Colonic mucosa (tissue), 4 donors: ENCODE measurements at regions not wholly inside any gene's neighbourhood (a gene's known extent, or its start where the extent isn't known, plus 50 kb on each side); places are given as distances from the start of the nearest gene placed in this dataset.

Experiments
- DNase-seq: peaks from one replicate; pipeline ENCODE4 v3.0.0-alpha.2; 2020
- H3K27ac ChIP-seq: fragments of 200-600 bp; one replicate; pipeline ENCODE4 v1.8.0; 2021
- H3K27me3 ChIP-seq: fragments of 200-600 bp; one replicate; pipeline ENCODE4 v1.8.0; 2021
- H3K36me3 ChIP-seq: fragments of 200-600 bp; one replicate; pipeline ENCODE4 v1.8.0; 2021
- H3K4me1 ChIP-seq: fragments of 200-600 bp; one replicate; pipeline ENCODE4 v1.8.0; 2021; ENCODE audit warnings: mild to moderate bottlenecking
- H3K4me3 ChIP-seq: fragments of 200-600 bp; one replicate; pipeline ENCODE4 v1.8.0; 2021
- H3K9ac ChIP-seq, 2 donors: one replicate each; pipeline ENCODE4 v1.7.0; 2013; ENCODE audit warnings: control low read depth in 2 of 2, low read depth in 2 of 2, low read length in 2 of 2
- H3K9me3 ChIP-seq: fragments of 200-600 bp; one replicate; pipeline ENCODE4 v1.8.0; 2021
- intact Hi-C: fragments of 100-400 bp; cut with DNase I; formaldehyde crosslinking; loops from one replicate; pipeline ENCODE4 v1.14.1; 2022
- TF ChIP-seq, protein P1 (sequence below): fragments of 200-600 bp; IDR thresholded peaks from one replicate; pipeline ENCODE4 v1.8.0; 2022; ENCODE audit warnings: antibody characterized with exemption, mild to moderate bottlenecking
- donor health status: healthy.
- donor health status: DM: no; HTN: no; CAD: no.
- donor health status: DM: no; HTN: no; CAD: no.

DNA sequence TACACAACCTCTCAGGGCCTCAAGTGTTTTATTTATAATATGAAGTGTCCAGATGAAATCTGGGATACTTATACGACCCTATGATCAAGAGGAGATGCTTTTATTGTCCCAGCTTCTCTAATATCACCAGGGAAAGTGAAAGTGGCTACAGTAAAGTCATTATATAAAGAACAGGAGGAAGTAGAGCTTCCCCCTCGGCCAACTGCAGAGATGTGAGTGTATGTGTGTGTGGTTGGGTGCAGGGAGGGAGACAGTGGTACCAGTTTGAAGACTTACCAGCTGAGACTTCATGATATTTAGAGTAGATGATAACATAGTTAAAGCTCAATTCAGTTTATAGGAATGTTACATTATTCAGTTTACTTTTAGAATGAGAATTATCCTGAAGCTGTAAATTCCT, 373.6 kb upstream of the DDI1 start:
- no peaks in the 10 kb centered on the region for H3K9me3 ChIP-seq
- no peaks in the 10 kb centered on the region for H3K4me1 ChIP-seq
- H3K27ac ChIP-seq, result no peak overlapping the region
- TF ChIP-seq, protein P1, sequence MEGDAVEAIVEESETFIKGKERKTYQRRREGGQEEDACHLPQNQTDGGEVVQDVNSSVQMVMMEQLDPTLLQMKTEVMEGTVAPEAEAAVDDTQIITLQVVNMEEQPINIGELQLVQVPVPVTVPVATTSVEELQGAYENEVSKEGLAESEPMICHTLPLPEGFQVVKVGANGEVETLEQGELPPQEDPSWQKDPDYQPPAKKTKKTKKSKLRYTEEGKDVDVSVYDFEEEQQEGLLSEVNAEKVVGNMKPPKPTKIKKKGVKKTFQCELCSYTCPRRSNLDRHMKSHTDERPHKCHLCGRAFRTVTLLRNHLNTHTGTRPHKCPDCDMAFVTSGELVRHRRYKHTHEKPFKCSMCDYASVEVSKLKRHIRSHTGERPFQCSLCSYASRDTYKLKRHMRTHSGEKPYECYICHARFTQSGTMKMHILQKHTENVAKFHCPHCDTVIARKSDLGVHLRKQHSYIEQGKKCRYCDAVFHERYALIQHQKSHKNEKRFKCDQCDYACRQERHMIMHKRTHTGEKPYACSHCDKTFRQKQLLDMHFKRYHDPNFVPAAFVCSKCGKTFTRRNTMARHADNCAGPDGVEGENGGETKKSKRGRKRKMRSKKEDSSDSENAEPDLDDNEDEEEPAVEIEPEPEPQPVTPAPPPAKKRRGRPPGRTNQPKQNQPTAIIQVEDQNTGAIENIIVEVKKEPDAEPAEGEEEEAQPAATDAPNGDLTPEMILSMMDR, result no peak
- H3K4me3 ChIP-seq, result no peak overlapping the region
- DNase-seq, result no peak
- no peaks in the 10 kb centered on the region for H3K27me3 ChIP-seq
- no peaks in the 10 kb centered on the region for H3K36me3 ChIP-seq
- no peak overlapping the region for H3K9ac ChIP-seq
- intact Hi-C loops, result no loop called here

DNA sequence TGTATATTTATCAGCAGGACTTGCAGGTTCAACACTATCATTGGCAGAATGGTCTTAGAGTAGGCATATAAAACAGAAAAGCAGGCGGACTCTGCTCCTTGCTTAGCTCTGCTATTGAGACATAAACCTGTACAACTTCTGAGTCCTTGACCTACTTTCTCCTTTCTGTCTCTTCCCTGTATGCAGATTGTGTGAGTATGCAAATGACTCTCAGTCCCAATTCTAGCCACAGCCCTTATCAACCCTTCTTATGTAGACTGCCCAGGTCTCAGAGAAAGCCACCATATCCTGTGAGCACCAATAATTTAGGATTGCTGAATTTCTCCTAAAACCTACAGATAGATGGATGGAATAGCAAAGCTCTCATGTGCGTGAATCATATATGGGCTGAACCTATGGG, 367.6 kb upstream of the DDI1 start:
- H3K9me3 ChIP-seq, result no peaks in the 10 kb centered on the region
- H3K36me3 ChIP-seq, result no peaks in the 10 kb centered on the region
- no peak overlapping the region for H3K9ac ChIP-seq
- TF ChIP-seq, protein P1, result no peak
- intact Hi-C loops, result no loop called here
- no peak for DNase-seq
- no peaks in the 10 kb centered on the region for H3K4me1 ChIP-seq
- no peak overlapping the region for H3K4me3 ChIP-seq
- H3K27ac ChIP-seq, result no peak overlapping the region
- H3K27me3 ChIP-seq, result no peaks in the 10 kb centered on the region

DNA sequence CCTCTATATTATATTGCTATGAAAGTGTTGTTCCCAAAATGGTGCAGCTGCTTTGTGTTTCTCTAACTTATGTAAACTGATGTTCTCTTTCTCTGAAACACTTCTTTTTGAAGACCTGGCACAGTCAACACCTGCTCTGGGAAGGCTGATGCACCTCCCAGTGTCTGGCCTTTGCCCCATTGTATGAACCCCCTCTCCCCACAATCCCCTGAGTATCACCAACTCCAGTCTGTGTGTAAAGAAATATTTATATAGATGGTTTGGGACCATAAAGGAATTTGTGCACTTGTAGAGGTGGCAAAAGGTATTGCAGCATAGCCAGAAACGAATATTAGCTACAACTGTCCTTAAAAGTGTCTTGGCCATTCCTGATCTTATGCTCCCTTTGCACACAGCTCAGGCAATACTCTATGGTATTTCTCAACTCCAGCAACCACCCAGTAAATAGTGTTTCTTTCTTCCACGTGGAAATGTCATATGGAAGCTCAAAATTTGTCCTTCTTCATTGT, 365.2 kb upstream of the DDI1 start:
- H3K4me1 ChIP-seq, result no peaks in the 10 kb centered on the region
- no peak overlapping the region for H3K9ac ChIP-seq
- no peak overlapping the region for H3K27ac ChIP-seq
- intact Hi-C loops, result no loop called here
- no peaks in the 10 kb centered on the region for H3K27me3 ChIP-seq
- no peaks in the 10 kb centered on the region for H3K36me3 ChIP-seq
- no peak for DNase-seq
- no peaks in the 10 kb centered on the region for H3K9me3 ChIP-seq
- TF ChIP-seq, protein P1, result no peak
- H3K4me3 ChIP-seq, result no peak overlapping the region

GRCh38 chr11:103673773-103674172, 362.7 kb upstream of the DDI1 start:
- H3K4me1 ChIP-seq, result no peaks in the 10 kb centered on the region
- no peaks in the 10 kb centered on the region for H3K27me3 ChIP-seq
- intact Hi-C loops, result no loop called here
- H3K4me3 ChIP-seq, result no peak overlapping the region
- TF ChIP-seq, protein P1, result no peak
- H3K27ac ChIP-seq, result no peak overlapping the region
- DNase-seq, result no peak
- H3K9ac ChIP-seq, result no peak overlapping the region
- H3K36me3 ChIP-seq, result no peaks in the 10 kb centered on the region
- H3K9me3 ChIP-seq, result no peaks in the 10 kb centered on the region

DNA sequence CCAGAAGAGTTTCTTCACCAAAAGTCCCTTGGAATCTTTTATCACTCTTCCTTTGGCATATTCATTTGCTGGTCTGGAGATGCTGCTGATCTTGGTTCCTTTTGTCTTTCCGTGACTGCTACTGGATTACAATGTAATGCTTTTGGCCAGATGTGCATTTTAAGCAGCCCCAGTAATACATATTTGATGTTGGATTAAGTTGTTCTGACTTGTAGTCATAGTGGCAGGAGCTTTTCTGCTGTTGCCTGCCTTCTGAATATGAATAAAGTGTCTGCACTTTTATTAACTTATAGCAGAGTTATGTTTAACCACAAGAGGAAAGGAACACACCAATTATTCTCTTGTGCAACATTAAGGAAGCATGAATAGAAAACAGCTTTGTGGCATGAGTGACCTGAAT, 360.0 kb upstream of the DDI1 start:
- TF ChIP-seq, protein P1, result no peak
- Histone ChIP-seq H3K27ac (no peak overlapping the region), H3K4me1 (no peaks in the 10 kb centered on the region), H3K9ac (no peak overlapping the region), H3K36me3 (no peaks in the 10 kb centered on the region), H3K27me3 (no peaks in the 10 kb centered on the region), H3K4me3 (no peak overlapping the region), H3K9me3 (no peaks in the 10 kb centered on the region)
- intact Hi-C loops, result no loop called here
- DNase-seq, result no peak
